ENCODE measurements at regions not wholly inside any gene's neighbourhood (a gene's known extent, or its start where the extent isn't known, plus 50 kb on each side); places are given as distances from the start of the nearest gene placed in this dataset.

DNA sequence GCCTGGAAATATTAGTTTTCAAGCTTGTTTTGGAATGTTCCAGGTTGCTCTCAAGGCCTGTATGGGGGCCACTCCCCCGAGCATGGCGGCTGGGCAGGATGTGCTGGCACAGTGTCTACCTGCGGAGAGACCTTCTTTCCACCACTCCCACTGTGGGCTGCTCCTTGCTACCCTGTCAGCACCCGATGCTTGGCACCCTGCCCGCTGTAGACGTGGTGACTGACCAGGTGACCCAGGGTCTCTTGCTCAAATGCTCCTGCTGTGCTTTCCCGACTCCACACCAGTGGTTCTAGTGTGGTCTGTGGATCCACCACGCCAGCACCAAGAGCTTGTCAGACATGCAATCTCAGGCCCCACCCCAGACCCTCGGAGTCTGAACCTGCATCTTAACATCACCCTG, 213.3 kb downstream of the SH3BP4 start:
- TF ChIP-seq, protein P1, sequence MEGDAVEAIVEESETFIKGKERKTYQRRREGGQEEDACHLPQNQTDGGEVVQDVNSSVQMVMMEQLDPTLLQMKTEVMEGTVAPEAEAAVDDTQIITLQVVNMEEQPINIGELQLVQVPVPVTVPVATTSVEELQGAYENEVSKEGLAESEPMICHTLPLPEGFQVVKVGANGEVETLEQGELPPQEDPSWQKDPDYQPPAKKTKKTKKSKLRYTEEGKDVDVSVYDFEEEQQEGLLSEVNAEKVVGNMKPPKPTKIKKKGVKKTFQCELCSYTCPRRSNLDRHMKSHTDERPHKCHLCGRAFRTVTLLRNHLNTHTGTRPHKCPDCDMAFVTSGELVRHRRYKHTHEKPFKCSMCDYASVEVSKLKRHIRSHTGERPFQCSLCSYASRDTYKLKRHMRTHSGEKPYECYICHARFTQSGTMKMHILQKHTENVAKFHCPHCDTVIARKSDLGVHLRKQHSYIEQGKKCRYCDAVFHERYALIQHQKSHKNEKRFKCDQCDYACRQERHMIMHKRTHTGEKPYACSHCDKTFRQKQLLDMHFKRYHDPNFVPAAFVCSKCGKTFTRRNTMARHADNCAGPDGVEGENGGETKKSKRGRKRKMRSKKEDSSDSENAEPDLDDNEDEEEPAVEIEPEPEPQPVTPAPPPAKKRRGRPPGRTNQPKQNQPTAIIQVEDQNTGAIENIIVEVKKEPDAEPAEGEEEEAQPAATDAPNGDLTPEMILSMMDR (IDR thresholded peaks at IDR 0.05) = no peak

DNA sequence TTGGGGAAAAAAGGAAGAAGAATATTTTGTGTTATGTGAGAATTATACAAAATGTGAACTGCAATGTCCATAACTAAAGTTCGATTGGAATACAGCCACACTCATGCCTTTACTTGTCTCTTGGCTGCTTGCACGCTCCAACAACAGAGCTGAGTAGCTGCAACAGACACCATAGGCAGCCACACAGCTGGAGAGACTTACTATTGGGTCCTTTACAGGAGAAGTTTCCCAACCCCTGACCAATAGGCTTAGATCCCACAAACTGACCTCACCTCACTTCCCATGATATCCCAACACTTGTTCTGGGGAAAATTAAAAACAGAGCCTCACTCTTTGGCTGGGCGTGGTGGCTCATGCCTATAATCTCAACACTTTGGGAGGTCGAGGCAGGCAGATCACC, 213.8 kb downstream of the SH3BP4 start:
- Histone ChIP-seq H3K4me3 (no peak overlapping the region), H3K27ac (no peak overlapping the region)
- TF ChIP-seq, protein P1 (IDR thresholded peaks at IDR 0.05) = no peak
- DNase-seq (ENCODE audit: low spot score) = no peak

More for the DNA sequence above, 213.3 kb downstream of the SH3BP4 start:
- DNase-seq (ENCODE audit: low spot score) = no peak
- no peak overlapping the region for H3K27ac ChIP-seq
- no peak overlapping the region for H3K4me3 ChIP-seq

DNA sequence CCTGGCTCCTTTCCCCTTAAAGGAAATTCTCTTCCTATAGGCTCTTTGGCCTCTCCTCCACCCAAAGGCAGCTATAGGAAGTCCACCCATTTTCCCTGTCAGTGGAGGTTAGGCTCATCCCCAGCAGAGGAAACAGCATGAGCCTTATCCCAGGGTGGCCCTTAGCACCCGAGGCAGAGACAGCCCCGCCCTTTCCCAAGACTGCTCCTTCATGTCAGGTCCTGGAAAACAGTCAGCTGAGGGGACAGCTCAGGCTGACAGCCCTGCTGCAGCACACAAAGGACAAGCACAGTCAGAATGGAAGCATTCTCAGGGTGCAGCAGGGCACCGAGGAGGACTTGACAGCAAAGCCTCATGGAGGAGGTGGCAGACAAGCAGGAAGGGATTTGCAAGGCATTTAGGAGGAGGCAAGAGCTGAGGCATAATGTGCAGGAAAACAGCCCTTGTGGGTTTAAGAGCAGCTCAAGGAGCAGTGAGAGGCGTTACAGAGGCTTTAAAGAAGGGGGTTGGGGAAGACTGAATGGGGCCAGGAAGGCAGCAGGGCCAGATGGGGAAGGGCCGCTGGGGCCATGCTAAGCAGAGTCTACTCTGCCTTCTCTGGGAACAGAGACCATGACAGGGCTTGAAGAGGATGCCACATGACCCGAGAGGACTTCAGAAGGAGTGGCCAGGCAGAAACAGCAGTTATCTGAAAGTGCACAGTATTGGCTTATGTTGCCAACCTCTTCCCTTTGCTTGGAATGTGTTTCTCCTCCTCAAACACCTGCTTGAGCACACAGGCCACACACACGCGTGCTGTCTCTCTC, 216.6 kb downstream of the SH3BP4 start:
- Histone ChIP-seq H3K4me3 (no peak overlapping the region), H3K27ac (no peak overlapping the region)
- TF ChIP-seq, protein P1 (IDR thresholded peaks at IDR 0.05) = no peak
- DNase-seq (ENCODE audit: low spot score) = no peak

DNA sequence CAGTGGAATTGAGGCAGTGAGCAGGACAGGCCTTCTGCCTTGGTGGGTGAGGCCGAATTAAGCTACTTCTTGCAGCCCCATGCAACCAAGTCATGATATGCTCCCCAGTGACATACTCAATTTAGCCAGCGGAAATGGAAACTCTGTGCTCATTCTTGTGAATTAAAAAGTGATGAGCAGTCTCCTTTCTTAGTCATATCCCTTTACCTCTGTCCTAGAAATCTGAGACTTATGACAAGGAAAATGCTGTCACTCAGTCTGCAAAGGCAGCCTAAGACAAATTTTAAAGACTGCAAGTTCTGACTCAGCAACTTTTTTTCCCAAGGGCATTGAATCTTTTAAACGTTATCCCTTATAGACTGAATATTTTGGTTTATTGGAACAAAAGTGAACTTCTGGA, 218.2 kb downstream of the SH3BP4 start:
- no peak for DNase-seq (ENCODE audit: low spot score)
- Histone ChIP-seq H3K27ac (no peak overlapping the region), H3K4me3 (no peak overlapping the region)
- TF ChIP-seq, protein P1 (IDR thresholded peaks at IDR 0.05) = no peak

DNA sequence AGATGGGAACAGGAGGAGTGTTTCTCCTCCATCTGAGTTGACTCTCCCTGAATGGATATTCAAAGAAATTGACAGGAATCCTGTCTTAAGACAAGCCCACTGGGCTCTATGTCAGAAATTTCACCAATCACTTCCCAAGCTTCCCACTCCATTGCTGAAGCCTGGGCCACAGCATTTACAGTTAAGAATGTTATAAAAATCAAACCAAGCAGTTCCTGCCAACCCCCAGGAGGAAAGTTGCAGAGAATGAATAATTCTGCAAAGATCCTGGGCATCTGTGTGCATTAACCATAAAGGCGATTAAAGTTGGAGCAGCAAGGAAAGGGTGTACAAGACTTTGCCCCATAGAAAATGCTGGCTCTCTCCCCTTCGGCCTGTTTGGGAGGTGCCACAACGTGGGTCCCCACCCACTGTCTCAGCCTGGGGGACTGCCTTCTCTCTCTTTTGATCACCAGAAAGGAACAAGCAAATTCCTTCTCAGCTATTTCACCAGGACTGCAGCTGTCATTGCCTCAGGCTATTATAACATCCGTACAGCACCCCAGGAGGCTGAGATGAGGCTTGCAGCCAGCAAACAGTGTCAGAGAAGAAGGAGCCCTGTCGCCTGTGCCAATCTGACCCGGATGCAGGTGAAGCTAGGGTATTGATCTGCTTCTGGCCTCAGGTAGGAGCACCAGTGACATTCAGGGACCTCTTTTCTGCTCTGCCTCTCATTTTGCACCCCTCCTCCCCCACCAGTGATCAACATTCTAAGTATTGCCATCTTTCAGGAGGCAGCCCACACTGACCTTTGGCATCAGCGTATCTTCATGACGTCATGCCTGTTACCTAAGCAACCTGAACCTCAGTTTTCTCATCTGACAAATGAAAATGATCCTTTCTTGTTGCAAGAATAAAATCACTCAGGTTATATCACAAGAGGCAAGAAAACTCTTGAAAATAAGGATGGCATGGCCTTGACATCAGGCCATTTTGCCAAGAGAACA, 219.0 kb downstream of the SH3BP4 start:
- no peak overlapping the region for H3K4me3 ChIP-seq
- TF ChIP-seq, protein P1 (IDR thresholded peaks at IDR 0.05) = no peak
- DNase-seq (ENCODE audit: low spot score) = no peak
- H3K27ac ChIP-seq = no peak overlapping the region

DNA sequence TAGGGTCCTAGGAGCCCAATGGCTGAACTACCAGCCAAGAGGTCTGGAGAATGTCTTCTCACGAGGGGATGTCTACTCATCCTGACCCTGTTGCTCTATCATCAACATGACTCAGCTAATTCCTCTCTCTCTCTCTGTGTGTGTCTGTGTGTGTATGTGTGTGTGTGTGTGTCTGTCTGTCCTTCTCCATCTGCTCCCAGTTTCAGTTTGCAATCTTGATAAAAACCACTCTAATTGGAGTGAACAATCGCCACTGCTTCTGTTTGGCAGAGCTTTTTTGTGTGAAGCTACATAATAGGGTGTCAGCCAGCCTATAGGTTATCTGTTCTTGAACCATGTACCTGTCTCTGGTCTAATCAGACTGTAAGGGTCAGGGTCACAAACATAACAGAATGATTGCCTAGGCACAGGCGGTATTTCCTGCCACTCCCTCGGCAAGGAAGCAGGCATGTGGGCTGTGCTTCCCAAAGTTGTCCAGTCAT, 219.8 kb downstream of the SH3BP4 start:
- H3K4me3 ChIP-seq = no peak overlapping the region
- H3K27ac ChIP-seq = no peak overlapping the region
- TF ChIP-seq, protein P1 (IDR thresholded peaks at IDR 0.05) = no peak
- DNase-seq (ENCODE audit: low spot score) = no peak

All from coronary artery (tissue), 2 donors.